Activated CD4-positive, alpha-beta memory T cell treated with anti-CD3 and anti-CD28 coated beads, Interleukin-2, amount 10 ng/mL, durations not matched to agents 7 days and 5 days (primary cell): ENCODE measurements at regions not wholly inside any gene's neighbourhood (a gene's known extent, or its start where the extent isn't known, plus 50 kb on each side); places are given as distances from the start of the nearest gene placed in this dataset.

Source experiments
- CTCF ChIA-PET: fragments of 350-600 bp; sonication (Branson Sonifier 250); formaldehyde crosslinking; loops from one replicate; lab custom pipeline; 2021; ENCODE audit warnings: antibody characterized with exemption, inconsistent platforms; lab: Charles Lee
- POLR2A ChIA-PET: fragments of 350-600 bp; sonication (Branson Sonifier 250); formaldehyde crosslinking; loops from one replicate; lab custom pipeline; 2021; ENCODE audit warnings: antibody characterized with exemption; lab: Charles Lee
- DNase-seq: peaks from one replicate; pipeline ENCODE4 v3.0.0-alpha.2; 2020
- H3K27ac Mint-ChIP-seq: one replicate; pipeline ENCODE4 v1.8.0; 2021; ENCODE audit warnings: mild to moderate bottlenecking, mixed read lengths
- H3K27me3 Mint-ChIP-seq: one replicate; pipeline ENCODE4 v1.8.0; 2021; ENCODE audit warnings: mixed read lengths
- H3K36me3 Mint-ChIP-seq: one replicate; pipeline ENCODE4 v1.8.0; 2021; ENCODE audit warnings: low read depth, mixed read lengths
- H3K4me1 Mint-ChIP-seq: one replicate; pipeline ENCODE4 v1.8.0; 2021; ENCODE audit warnings: mixed read lengths
- H3K4me3 Mint-ChIP-seq: one replicate; pipeline ENCODE4 v1.8.0; 2021; ENCODE audit warnings: mild to moderate bottlenecking, mixed read lengths
- H3K9me3 Mint-ChIP-seq: one replicate; pipeline ENCODE4 v1.8.0; 2021; ENCODE audit warnings: mixed read lengths

- POLR2A ChIA-PET, result no interaction called here
Observed at GRCh38 chr2:153218851-153219250, 259.7 kb downstream of the RPRM start.

GRCh38 chr2:153214337-153214736, 264.2 kb downstream of the RPRM start:
- no peaks in the 10 kb centered on the region for H3K4me1 Mint-ChIP-seq
- H3K27me3 Mint-ChIP-seq, result no peaks in the 10 kb centered on the region
- no peak overlapping the region for H3K4me3 Mint-ChIP-seq
- ChIA-PET POLR2A (no interaction called here), CTCF (no interaction called here)
- no peak overlapping the region for H3K27ac Mint-ChIP-seq
- no peaks in the 10 kb centered on the region for H3K36me3 Mint-ChIP-seq
- no peaks in the 10 kb centered on the region for H3K9me3 Mint-ChIP-seq
- no peak for DNase-seq

More at GRCh38 chr2:153218851-153219250, 259.7 kb downstream of the RPRM start:
- H3K4me3 Mint-ChIP-seq, result no peak overlapping the region
- no peak for DNase-seq
- H3K36me3 Mint-ChIP-seq, result no peaks in the 10 kb centered on the region
- H3K4me1 Mint-ChIP-seq, result no peaks in the 10 kb centered on the region
- CTCF ChIA-PET, result no interaction called here
- H3K9me3 Mint-ChIP-seq, result peaks cover 5% of the 10 kb centered on the region
- no peak overlapping the region for H3K27ac Mint-ChIP-seq
- H3K27me3 Mint-ChIP-seq, result no peaks in the 10 kb centered on the region

DNA sequence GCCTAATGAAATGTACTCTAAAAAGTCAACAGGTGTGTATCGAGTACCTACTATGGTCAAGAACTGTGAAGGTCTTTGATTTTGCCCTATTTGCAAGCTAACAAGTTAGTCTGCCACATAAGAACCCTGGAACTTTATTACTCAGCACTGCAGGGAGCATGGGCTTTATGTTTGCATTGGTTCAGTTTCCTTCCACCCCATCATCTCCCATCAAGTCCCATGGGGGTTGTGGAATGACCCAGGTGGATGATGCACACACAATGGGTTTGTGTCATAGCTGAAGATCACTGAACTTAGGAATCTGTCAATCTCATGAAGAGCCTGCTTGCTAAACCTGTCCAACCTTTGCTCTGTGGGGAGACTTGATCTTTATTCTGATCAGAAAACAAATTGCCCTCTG, 265.5 kb downstream of the RPRM start:
- DNase-seq, result no peak
- Mint-ChIP-seq H3K36me3 (no peaks in the 10 kb centered on the region), H3K27ac (no peak overlapping the region), H3K4me1 (no peaks in the 10 kb centered on the region), H3K27me3 (no peaks in the 10 kb centered on the region), H3K4me3 (no peak overlapping the region), H3K9me3 (no peaks in the 10 kb centered on the region)
- CTCF ChIA-PET, result no interaction called here
- POLR2A ChIA-PET, result no interaction called here

DNA sequence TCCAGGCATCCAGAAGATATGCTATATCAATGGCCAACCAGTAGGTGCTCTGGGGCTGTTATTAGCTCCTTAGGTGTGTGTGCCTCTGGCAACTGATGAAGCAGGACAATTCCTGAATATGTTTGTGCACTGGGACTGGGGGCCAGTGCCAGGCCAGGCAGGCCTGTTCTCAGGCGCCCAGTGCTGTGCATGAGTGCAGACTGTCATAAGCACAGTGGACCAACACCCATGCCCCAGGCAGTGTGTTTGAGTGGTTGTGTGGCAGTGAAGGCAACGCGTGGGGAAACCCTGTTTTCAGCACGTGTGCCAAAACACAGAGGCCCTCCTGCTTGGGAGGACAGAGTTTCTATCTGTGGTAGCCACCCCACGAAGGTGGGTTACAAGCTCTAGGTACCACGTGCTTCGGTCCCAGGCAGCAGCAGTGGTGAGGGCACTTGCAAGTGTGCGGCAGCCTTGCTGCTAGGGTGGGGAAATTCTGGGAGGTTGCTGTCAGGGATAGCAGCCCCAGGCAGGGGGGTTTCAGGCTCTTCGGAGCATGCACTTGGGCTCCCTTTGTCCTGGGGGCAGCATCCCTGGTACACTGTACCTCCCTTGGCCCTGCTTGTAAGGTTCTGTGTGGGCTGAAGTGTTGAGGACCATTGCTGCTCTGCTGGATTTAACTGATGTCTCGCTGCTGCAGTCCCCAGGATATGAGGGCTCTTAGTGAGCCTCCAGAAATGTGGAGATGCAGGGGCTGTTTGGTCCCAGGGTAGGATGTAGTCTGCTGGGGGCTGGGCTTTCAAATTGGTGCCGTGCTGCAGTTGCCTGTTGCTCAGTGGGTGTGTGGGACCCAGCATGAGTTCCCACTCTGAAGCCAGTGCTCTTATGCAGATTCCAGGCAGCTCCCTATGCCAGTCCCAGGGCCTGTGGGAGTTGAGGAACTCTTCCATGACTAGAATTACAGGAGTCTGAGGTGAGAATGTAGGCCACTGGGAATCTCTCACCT, 280.9 kb downstream of the RPRM start:
- DNase-seq, result no peak
- Mint-ChIP-seq H3K27me3 (no peaks in the 10 kb centered on the region), H3K36me3 (no peaks in the 10 kb centered on the region), H3K4me1 (no peaks in the 10 kb centered on the region), H3K9me3 (peaks cover 8% of the 10 kb centered on the region), H3K27ac (no peak overlapping the region), H3K4me3 (no peak overlapping the region)
- POLR2A ChIA-PET, result no interaction called here
- CTCF ChIA-PET, result no interaction called here

GRCh38 chr2:153196378-153197058, 282.0 kb downstream of the RPRM start:
- ChIA-PET POLR2A (no interaction called here), CTCF (no interaction called here)
- peaks cover 8% of the 10 kb centered on the region for H3K9me3 Mint-ChIP-seq
- no peaks in the 10 kb centered on the region for H3K36me3 Mint-ChIP-seq
- H3K4me3 Mint-ChIP-seq, result no peak overlapping the region
- no peak overlapping the region for H3K27ac Mint-ChIP-seq
- DNase-seq, result no peak
- no peaks in the 10 kb centered on the region for H3K27me3 Mint-ChIP-seq
- H3K4me1 Mint-ChIP-seq, result no peaks in the 10 kb centered on the region

DNA sequence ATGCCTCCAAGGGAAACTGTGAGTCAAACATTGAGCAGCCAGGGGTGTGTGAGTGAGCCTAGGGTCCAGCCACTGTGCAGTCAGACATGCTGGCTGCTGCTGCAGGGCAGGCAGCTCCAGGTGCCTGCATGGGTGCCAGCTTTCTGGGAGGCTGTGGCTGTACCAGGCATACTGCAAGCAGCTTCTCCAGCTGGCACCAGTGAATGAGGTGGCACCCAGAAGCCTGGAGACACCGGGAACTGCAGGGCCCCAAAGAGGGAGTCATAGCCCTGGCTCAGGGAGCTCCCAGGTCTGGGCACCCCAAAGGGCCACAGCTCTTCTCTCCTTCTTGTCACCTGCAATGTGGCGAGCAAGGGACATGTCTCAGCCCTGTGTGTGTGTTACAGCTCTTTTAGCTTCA, 283.2 kb downstream of the RPRM start:
- H3K27ac Mint-ChIP-seq, result no peak overlapping the region
- ChIA-PET CTCF (no interaction called here), POLR2A (no interaction called here)
- H3K36me3 Mint-ChIP-seq, result no peaks in the 10 kb centered on the region
- H3K4me1 Mint-ChIP-seq, result no peaks in the 10 kb centered on the region
- H3K4me3 Mint-ChIP-seq, result no peak overlapping the region
- no peaks in the 10 kb centered on the region for H3K27me3 Mint-ChIP-seq
- no peak for DNase-seq
- H3K9me3 Mint-ChIP-seq, result peaks cover 8% of the 10 kb centered on the region

DNA sequence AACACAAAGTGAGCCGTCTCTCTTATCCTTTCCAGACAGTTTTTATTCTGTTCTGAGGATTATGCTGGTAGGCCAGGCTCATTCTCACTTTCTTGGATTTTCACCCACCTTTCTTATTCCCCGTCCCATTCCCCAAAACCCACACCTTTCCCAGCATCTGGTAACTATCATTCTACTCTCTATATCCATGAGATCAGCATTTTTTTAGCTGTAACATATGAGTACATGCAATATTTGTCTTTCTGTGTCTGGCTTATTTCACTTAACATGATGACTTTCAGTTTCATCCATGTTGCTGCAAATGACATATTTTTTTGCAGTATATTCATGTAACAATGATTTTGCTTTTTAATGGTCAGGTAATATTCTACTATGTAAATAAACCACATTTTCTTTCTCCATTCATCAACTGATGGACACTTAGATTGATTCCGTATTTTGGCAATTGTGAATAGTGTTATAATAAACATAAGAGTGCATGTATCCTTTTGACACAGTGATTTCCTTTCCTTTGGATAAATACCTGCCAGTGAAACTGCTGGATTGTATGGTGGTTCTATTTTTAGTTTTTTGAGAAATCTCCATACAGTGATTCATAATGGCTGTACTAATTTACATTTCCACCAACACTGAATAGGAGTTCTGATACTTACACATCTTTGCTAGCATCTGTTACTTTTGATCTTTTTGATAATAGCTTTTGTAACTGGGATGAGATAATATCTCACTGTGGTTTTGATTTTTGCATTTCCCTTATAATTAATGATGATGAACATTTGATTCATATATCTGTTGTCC, 289.3 kb downstream of the RPRM start:
- H3K27ac Mint-ChIP-seq, result no peak overlapping the region
- ChIA-PET CTCF (no interaction called here), POLR2A (no interaction called here)
- H3K36me3 Mint-ChIP-seq, result no peaks in the 10 kb centered on the region
- H3K4me3 Mint-ChIP-seq, result no peak overlapping the region
- H3K27me3 Mint-ChIP-seq, result no peaks in the 10 kb centered on the region
- no peaks in the 10 kb centered on the region for H3K4me1 Mint-ChIP-seq
- H3K9me3 Mint-ChIP-seq, result peaks cover 4% of the 10 kb centered on the region
- DNase-seq, result no peak

DNA sequence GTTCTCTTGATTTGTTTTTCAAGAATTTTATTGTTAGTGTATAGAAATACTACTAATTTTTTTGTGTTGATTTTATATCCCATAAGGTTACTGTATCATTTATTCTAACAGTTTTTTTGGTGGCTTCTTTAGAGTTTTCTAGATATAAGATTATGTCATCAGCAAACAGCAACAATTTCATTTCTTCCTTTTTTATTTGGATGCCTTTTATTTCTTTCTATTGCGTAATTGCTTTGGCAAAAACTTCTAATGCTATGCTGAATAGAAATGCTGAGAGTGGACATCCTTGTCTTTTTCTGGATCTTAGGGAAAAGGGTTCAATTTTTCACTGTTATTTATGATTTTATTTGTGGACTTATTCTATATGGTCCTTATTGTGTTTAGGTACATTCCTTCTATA, 298.8 kb downstream of the RPRM start:
- POLR2A ChIA-PET, result no interaction called here
- no peak for DNase-seq
- CTCF ChIA-PET, result no interaction called here
- H3K9me3 Mint-ChIP-seq, result no peaks in the 10 kb centered on the region
- no peak overlapping the region for H3K4me3 Mint-ChIP-seq
- no peak overlapping the region for H3K27ac Mint-ChIP-seq
- H3K27me3 Mint-ChIP-seq, result no peaks in the 10 kb centered on the region
- no peaks in the 10 kb centered on the region for H3K36me3 Mint-ChIP-seq
- H3K4me1 Mint-ChIP-seq, result no peaks in the 10 kb centered on the region

DNA sequence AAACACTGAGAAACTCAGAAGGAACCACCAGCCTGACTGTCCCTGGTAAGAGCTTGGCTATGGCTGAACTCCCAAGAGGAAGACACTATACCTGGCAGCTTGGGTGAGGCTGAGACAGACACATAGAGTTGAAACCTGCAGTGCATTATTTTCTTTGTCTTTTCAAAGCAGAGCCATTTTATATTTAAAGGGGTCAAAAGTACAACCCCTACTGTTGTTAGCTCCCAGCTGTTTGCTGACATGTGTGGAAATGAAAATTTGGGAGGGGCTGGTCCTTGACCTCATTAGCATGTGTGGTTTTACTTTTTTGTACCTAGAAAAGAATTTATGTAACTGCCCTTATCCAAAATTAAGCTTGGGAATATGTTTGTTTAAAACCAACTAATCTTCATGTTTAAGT, 309.0 kb downstream of the RPRM start:
- ChIA-PET POLR2A (no interaction called here), CTCF (no interaction called here)
- Mint-ChIP-seq H3K4me3 (no peak overlapping the region), H3K27me3 (no peaks in the 10 kb centered on the region), H3K9me3 (no peaks in the 10 kb centered on the region), H3K27ac (no peak overlapping the region), H3K36me3 (no peaks in the 10 kb centered on the region), H3K4me1 (no peaks in the 10 kb centered on the region)
- no peak for DNase-seq

DNA sequence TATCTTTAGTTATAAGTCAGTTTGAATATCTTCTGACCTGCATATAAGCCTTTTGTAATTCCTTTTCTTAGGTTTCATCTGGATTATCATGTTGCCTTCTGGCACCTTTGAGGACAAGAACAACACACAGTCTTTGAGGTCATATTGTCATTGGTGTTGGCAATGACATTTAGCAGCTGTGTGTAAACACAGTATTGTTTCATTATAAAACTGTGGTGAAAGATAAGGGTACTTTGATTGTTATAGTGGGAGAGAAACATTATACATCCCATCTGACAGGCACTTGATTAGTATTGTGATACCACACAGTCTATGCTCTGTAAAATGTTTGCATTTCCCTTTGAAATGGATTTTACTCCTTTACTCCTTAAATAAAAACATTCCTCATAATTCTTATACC, 313.5 kb downstream of the RPRM start:
- Mint-ChIP-seq H3K4me3 (no peak overlapping the region), H3K9me3 (no peaks in the 10 kb centered on the region), H3K27me3 (no peaks in the 10 kb centered on the region), H3K36me3 (no peaks in the 10 kb centered on the region), H3K27ac (no peak overlapping the region), H3K4me1 (no peaks in the 10 kb centered on the region)
- POLR2A ChIA-PET, result no interaction called here
- CTCF ChIA-PET, result no interaction called here
- DNase-seq, result no peak

DNA sequence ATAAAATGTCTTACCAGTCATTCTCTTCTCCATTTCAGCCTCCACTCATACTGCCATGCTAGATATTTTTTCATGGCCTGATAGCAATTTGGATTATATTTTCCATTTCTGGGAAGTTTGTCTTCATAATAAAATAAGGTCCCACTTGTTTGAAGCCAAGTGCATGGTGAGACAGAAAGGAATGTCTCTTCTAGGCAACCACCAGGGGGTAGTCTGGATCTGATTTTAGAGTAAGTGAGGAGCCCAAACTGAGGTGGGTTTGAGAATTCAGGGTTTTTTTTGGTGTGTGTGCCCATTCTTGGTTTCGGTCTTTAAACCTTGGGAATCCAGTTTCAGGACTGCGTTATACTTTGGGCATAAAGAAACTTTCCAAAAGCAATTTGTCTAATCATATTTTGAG, 315.5 kb downstream of the RPRM start:
- no peaks in the 10 kb centered on the region for H3K9me3 Mint-ChIP-seq

DNA sequence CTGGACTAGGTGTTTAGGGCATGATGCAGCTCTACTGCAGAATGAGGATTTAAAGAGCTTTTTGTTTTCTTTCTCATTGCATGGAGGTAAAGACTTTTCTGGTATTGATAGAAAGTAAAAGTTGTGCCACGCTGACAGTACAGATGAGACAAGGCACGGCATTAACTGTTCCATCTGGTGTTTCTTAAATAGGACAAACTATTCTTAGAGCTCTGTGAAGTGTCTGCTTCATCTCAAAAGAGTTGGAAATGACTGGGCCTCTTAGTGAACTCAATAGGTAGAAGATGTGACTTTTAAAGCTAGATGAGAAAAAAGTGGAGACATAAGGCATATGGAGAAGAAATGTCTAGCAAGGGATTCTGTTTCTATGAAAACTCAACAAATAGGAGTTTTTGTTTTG, 321.8 kb downstream of the RPRM start:
- ChIA-PET POLR2A (no interaction called here), CTCF (no interaction called here)
- Mint-ChIP-seq H3K27me3 (no peaks in the 10 kb centered on the region), H3K4me1 (no peaks in the 10 kb centered on the region), H3K4me3 (no peak overlapping the region), H3K27ac (no peak overlapping the region), H3K9me3 (no peaks in the 10 kb centered on the region), H3K36me3 (no peaks in the 10 kb centered on the region)
- no peak for DNase-seq

More for the DNA sequence above, 315.5 kb downstream of the RPRM start:
- Mint-ChIP-seq H3K4me3 (no peak overlapping the region), H3K27ac (no peak overlapping the region), H3K4me1 (no peaks in the 10 kb centered on the region), H3K36me3 (no peaks in the 10 kb centered on the region), H3K27me3 (no peaks in the 10 kb centered on the region)
- CTCF ChIA-PET, result no interaction called here
- POLR2A ChIA-PET, result no interaction called here
- DNase-seq, result no peak

DNA sequence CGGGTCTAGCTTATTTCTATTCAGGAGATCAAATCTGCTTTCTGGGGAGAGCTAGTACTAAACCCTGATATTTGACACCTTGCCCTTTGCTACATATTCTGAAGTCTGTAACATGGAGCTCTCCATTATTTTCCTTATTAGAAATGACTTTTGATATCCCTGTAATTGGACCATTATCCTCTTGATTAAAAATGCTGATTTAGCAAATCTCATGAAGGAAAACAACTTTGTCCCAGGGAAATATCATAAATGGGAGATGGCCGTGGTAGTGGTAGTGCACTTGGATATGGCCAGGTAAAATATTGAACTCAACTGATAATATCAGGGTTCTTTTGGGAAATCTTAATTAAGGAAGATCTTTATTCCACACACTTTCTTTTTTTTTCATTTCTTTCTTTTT, 326.5 kb downstream of the RPRM start:
- H3K4me1 Mint-ChIP-seq, result no peaks in the 10 kb centered on the region
- no peaks in the 10 kb centered on the region for H3K9me3 Mint-ChIP-seq
- H3K36me3 Mint-ChIP-seq, result no peaks in the 10 kb centered on the region
- no peak overlapping the region for H3K27ac Mint-ChIP-seq
- no peak for DNase-seq
- no peak overlapping the region for H3K4me3 Mint-ChIP-seq
- ChIA-PET CTCF (no interaction called here), POLR2A (no interaction called here)
- no peaks in the 10 kb centered on the region for H3K27me3 Mint-ChIP-seq
